ENCODE measurements at regions not wholly inside any gene's neighbourhood (a gene's known extent, or its start where the extent isn't known, plus 50 kb on each side); places are given as distances from the start of the nearest gene placed in this dataset.

DNA sequence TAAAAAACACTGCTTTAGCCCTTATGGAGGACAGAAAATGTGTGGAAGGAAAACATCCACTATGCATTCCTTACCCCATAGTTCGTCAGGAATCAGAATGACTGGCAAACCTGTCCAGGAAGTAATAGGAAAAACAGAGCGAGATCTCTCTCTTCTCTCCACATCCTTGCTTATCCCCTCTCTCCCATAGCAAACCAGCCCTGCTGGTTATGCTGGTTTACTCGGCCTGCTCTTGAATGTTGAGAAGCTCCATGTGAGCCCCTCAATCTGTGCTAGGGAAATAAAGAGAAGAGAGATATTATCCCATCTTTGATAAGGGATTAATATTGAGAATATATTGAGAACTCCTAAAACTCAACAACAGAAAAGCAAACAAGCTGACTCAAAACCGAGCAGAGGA, 402.8 kb upstream of the RBFOX1 start:
- no peak for DNase-seq (ENCODE audit: low read depth, low spot score)
- in situ Hi-C loops (cut with HindIII; ENCODE audit: low pct_unique_long_range_greater_than_20kb, low sequenced_read_pairs): no loop called here

DNA sequence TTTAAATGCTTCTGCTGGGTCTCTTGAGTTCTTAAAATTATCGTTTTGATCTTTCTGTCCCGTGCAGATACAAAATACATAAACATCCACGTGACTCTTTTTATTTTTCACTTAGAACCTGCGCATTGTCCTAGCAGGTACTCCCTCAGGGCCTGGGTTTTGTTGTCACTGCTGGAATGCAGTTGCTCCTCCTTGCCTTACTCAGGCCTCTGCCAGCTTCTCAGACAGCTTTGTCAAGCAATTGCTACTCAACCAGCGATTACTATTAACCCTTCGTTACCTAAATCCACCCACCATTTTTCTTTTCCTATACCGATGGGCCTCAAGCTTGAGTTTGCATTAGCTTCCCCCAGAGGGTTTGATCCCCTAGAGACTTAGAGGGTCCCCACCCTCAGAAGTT, 405.9 kb upstream of the RBFOX1 start:
- no peak for DNase-seq (ENCODE audit: low read depth, low spot score)
- in situ Hi-C loops (cut with HindIII; ENCODE audit: low pct_unique_long_range_greater_than_20kb, low sequenced_read_pairs): no loop called here

DNA sequence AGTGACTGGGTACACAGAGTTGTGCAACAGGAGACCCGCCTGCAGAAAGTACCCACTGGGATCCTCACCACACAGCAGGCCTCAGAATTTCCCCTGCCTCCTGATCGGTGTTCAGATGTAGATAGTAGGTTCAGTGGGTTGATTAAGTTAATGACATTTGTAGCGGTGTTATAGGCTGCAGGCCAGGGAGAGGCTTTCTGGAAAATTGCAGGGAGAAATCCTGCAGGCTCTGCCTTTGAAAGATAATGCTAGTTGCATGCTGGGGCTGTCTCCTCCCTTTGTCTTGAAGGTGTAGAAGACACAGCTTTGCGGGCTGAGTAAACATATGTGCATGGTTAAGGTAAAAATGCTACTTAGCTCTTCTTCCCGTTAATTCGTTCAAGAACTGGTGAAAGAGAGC, 406.3 kb upstream of the RBFOX1 start:
- in situ Hi-C loops (cut with HindIII; ENCODE audit: low pct_unique_long_range_greater_than_20kb, low sequenced_read_pairs): no loop called here
- no peak for DNase-seq (ENCODE audit: low read depth, low spot score)

DNA sequence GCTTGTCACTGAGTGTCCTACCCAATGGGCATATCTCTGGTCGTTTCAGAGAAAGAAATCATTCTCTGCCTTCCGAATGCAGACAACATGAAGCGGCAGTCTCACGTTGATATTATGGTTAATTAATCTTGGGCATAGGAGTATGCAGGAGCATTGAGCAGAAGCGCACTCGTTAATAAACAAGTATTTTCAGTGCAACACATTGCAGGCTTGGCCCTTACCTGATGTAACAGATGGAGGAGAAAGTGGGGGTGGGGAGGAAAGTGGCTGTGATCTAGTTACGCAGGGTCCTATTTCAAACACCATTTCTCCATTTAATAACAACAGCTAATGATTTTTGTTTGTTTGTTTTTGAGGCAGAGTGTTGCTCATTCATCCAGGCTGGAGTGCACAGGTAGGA, 414.0 kb upstream of the RBFOX1 start:
- no peak for DNase-seq (ENCODE audit: low read depth, low spot score)
- in situ Hi-C loops (cut with HindIII; ENCODE audit: low pct_unique_long_range_greater_than_20kb, low sequenced_read_pairs): no loop called here

DNA sequence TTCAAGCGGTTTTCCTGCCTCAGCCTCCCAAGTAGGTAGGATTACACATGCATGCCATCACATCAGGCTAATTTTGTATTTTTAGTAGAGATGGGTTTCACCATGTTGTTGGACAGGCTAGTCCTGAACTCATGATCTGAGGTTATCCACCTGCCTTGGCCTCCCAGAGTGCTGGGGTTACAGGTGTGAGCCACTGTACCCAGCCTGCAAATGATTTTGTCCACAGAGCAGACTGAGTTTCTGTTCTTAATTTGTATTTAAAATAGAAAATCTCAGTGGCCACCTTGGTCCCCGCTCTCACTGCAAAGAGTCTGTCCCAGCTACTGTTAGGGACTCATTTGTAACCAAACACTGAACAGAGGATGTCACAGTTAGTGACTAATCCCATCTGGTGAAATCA, 415.7 kb upstream of the RBFOX1 start:
- DNase-seq (ENCODE audit: low read depth, low spot score): no peak
- in situ Hi-C loops (cut with HindIII; ENCODE audit: low pct_unique_long_range_greater_than_20kb, low sequenced_read_pairs): no loop called here

DNA sequence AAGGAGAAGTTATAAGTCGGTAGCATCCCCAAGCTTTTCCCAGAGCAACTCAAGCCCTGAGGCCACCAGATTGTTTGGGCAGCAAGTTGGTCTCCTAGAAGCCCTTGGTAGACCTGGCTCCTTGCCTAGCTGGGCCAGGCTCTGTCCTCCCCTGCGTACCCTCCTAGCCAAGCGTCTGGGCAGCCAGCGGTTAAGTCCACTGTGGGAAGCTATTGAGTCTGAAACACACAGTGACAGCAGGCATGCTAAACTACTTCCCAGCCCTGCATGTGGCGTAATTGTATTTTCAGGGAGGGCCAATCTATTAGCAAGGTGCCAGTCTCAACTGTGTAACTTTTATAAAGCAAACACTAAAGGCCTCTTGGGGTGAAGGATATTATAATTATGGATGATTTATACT, 419.1 kb upstream of the RBFOX1 start:
- DNase-seq (ENCODE audit: low read depth, low spot score): no peak
- in situ Hi-C loops (cut with HindIII; ENCODE audit: low pct_unique_long_range_greater_than_20kb, low sequenced_read_pairs): no loop called here

DNA sequence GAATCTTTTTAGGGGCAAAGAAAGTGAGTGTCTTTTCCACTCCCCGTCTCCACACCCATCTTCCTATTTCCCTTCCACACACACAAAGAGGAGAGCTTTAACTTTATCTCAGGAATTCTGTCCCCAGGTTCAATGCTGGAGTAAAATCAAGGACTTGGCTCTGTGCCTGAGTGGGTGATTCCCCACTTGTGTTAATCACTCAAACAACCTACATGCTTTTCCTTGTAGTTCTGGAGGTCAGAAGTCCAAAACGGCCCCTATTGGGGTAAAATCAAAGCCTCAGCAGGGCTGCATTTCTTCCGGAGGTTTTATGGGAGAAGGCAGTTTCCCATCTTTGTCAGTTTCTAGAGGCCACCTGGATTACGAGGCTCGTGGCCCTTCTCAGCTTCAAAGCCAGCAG, 422.3 kb upstream of the RBFOX1 start:
- no peak for DNase-seq (ENCODE audit: low read depth, low spot score)
- in situ Hi-C loops (cut with HindIII; ENCODE audit: low pct_unique_long_range_greater_than_20kb, low sequenced_read_pairs): no loop called here

DNA sequence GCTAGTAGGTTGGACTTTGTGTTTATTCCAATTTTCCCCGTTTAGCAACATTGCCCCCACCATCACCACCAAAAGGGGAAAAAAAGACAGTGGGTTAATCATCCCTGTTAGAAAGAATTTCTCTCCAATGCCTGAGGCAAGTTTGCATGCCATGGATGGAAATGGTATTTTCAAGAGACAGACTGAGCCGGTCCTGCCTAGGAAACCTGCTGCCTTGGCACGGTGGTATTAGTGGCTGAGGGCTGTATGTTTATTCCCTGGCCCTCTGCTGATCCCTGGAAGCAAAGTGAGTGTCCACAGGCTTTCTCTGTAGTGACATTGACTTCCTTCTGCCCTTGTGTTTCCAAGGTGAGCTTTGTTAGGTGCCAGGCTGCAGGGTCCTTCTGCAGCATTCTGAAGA, 427.0 kb upstream of the RBFOX1 start:
- in situ Hi-C loops (cut with HindIII; ENCODE audit: low pct_unique_long_range_greater_than_20kb, low sequenced_read_pairs): no loop called here
- no peak for DNase-seq (ENCODE audit: low read depth, low spot score)

DNA sequence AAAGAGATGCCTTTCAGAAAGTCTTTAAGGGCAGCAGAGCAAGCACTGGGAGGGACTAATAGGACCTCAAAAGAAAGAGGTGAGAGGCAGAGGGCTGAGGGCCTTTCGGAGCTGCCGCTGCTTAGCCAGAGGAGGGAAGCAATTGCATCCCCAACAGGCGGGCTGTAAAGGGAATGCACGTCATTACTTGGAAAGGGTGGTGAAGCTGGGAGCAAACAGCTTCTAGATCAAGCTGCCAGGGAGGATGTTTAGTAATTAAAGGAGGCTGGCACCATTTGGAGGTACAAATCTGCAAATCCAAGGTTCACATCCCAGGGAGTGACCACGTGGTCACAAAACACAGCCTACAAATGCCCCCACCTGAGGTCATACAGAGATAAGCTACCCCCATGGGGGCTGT, 429.0 kb upstream of the RBFOX1 start:
- DNase-seq (ENCODE audit: low read depth, low spot score): no peak
- in situ Hi-C loops (cut with HindIII; ENCODE audit: low pct_unique_long_range_greater_than_20kb, low sequenced_read_pairs): no loop called here

DNA sequence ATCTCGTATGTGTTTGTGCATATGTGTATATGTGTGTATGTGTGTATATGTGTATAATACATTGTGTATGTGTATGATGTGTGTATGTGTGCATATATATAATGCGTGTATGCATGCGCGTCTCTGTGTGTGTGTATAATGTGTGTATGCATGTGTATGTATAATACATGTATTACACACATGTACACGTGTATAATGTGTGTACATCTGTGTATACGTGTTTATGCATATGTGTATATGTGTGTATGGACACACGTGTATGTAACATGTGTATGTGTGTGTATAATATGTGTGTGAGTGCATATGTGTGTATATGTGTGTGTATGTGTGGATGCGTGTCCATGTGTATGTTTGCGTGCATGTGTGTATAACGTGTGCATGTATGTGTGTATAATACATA, 433.7 kb upstream of the RBFOX1 start:
- DNase-seq (ENCODE audit: low read depth, low spot score): no peak
- in situ Hi-C loops (cut with HindIII; ENCODE audit: low pct_unique_long_range_greater_than_20kb, low sequenced_read_pairs): no loop called here

DNA sequence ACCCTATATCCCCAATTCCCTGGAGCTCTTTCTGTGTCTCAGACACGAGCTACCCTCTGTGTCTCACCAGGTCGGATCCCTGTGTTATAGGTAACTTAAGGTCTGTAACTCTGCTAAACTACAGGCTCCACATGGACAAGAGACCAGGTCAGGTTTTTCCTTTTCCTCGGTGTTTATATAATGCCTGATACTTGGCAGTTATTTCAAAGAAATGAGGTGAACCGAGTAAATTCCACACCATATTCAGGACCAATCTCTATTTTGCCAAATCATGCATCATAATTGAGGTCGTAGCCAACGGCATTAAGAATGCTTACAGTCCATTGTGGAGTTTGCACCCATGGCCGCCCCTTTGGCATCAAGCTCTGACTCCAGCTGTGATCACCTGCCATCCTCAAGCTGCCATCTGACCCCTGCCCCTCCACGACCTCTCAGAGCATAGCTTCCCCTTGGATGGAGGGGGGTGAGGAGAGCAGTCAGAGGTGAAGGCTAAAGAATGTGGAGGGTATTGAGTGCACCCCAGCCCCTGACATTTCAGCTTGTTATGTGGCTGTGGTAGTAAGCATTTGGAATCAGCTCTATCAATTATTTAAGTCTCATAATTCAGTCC, 434.7 kb upstream of the RBFOX1 start:
- in situ Hi-C loops (cut with HindIII; ENCODE audit: low pct_unique_long_range_greater_than_20kb, low sequenced_read_pairs): no loop called here

DNA sequence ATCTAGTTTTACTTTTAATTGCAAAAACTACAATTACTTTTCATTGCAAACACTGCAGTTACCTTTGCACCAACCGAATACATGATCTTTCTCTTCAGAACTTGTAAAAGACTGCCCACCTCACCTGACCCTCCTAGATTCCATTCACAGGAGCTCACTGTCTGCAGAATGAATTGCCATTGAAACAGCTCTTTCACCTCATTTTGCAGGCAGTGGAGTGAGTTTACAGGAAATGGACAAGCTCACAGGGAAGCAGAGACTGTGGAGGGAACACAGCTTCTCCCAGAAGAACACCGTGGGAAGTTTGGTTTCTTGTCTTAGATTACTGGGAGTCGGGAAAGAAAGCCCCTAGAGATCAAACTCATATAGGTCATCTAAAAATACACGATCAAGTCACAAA, 439.7 kb upstream of the RBFOX1 start:
- in situ Hi-C loops (cut with HindIII; ENCODE audit: low pct_unique_long_range_greater_than_20kb, low sequenced_read_pairs): no loop called here
- DNase-seq (ENCODE audit: low read depth, low spot score): no peak

More for the DNA sequence above, 434.7 kb upstream of the RBFOX1 start:
- DNase-seq (ENCODE audit: low read depth, low spot score): no peak

DNA sequence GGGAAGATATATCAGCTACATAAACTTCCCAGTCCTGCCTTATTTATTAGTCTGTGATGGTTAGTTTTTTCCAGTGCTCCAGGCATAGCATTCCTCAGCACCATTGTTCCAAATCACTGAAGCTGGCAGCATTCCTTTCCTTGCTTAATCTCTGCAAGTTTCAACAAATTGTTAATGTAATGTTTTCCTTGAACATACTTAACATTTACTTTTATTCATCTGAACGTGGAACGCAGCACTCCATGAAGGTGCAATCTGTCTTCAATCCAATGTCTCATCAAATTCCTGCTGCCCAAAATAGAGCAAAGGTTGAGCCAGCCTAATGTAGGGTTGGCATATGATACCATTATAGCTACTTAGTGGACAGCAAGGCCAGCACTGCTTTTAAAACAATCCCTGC, 441.1 kb upstream of the RBFOX1 start:
- DNase-seq (ENCODE audit: low read depth, low spot score): no peak
- in situ Hi-C loops (cut with HindIII; ENCODE audit: low pct_unique_long_range_greater_than_20kb, low sequenced_read_pairs): no loop called here

DNA sequence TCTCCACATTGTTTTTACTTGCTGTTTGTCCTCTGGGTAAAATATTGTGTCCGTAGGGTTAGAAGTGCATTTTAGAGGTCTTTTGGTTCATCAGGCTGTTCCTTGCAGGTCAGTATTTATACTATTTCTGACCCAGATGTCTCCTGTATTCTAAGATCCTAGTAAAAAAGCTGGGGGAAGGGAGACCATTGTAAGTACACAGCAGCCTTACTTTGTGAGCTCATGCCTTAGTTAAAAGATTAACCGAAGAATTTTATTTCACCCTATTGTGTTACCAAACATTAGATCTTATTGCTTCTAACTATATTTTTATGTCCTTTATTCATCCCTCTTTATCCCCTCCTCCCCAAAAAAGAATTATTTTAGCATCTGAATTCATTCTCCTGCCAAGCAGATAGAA, 444.1 kb upstream of the RBFOX1 start:
- in situ Hi-C loops (cut with HindIII; ENCODE audit: low pct_unique_long_range_greater_than_20kb, low sequenced_read_pairs): no loop called here
- no peak for DNase-seq (ENCODE audit: low read depth, low spot score)

DNA sequence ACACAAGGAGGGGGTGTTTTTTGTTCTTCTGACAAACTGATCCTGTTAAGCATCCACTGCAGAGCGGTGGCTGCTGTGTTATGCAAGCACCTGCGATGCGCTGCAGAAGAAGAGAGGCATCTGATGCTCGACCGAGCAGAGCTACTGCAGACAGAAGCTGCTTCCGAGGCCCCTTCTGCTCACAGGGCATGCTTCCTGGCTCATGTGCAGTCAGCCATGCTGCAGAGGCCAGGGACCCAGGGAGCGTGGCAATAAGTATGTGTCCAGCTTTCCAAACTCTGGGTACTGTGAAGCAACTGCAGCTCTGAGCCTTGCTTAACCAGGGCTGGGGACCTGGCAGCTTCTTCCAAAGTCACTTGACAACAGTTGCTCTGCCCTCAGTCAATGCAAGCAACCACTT, 448.6 kb upstream of the RBFOX1 start:
- in situ Hi-C loops (cut with HindIII; ENCODE audit: low pct_unique_long_range_greater_than_20kb, low sequenced_read_pairs): no loop called here
- DNase-seq (ENCODE audit: low read depth, low spot score): no peak

DNA sequence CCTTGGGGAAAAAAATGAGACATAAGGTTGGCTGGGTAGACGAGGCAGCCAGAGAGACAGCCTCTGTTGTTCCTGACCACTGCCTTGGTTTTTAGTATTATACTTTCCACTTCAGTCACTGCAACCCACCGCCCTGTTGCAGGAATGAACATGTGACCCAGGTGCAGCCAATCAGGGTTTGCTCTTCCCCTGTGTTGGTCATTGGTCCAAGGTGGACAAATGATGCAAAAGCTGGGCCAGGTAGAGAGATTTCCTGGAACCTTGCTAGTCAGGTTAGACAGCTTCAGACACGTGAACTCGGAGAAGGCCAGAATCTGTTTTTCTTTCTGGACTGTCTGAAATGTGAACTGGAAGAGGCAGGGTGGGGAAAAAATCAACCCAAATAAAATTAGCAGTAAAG, 452.4 kb upstream of the RBFOX1 start:
- DNase-seq (ENCODE audit: low read depth, low spot score): no peak
- in situ Hi-C loops (cut with HindIII; ENCODE audit: low pct_unique_long_range_greater_than_20kb, low sequenced_read_pairs): no loop called here

DNA sequence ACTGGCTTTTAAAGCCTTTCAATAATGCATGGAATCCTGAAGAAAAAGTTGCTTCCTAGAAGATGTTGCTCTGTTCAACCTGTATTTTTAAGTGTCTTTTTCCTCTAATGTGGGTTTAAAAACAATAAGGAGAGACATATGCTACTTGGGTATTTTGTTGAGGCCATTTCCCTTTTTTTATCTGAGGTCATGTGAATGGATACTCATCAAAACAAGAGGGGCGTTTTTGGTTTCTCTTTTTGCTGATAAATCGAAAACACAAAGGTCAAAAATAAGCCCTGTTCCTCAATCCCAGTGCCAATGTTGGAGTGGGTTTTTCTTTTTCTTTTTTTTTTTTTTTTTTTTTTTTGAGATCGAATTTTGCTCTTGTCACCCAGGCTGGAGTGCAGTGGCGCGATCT, 468.0 kb upstream of the RBFOX1 start:
- in situ Hi-C loops (cut with HindIII; ENCODE audit: low pct_unique_long_range_greater_than_20kb, low sequenced_read_pairs): no loop called here
- DNase-seq (ENCODE audit: low read depth, low spot score): no peak

DNA sequence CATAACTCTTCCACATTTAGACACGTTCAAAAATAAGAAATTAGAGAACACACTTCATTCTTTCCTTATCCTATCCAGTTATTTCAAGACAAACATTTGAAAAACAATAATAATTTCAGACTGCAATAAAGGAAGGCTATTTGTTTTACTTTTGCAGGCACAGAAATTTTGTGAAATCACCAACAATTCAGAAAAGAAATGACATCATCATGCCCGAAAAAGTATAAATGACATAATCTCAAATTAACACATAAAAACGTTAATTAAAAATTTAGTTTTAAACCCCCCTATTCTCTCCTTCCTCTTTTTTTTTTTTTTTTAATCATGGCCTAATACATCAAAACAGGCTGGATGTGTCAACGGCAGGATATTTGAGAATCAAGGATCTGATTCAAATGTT, 468.4 kb upstream of the RBFOX1 start:
- DNase-seq (ENCODE audit: low read depth, low spot score): no peak
- in situ Hi-C loops (cut with HindIII; ENCODE audit: low pct_unique_long_range_greater_than_20kb, low sequenced_read_pairs): no loop called here

DNA sequence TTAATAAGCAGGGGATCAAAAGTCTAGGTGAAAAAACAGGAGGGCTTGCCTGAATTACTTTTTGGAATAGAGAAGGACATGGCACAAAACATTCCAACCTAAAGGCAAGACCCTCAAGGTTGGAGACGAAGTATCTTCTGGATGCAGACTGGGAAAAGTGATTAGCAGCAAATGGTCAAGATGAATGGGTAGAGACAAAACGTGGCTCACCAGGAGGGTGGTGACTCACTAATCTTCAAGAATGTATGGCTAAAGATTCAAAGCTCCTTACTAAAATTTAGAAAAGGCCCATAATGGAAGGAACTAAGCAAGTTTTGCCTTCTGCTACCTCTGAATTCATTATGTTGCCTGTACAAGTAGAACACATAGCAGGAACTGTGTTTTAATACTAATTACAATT, 469.5 kb upstream of the RBFOX1 start:
- DNase-seq (ENCODE audit: low read depth, low spot score): no peak
- in situ Hi-C loops (cut with HindIII; ENCODE audit: low pct_unique_long_range_greater_than_20kb, low sequenced_read_pairs): no loop called here

DNA sequence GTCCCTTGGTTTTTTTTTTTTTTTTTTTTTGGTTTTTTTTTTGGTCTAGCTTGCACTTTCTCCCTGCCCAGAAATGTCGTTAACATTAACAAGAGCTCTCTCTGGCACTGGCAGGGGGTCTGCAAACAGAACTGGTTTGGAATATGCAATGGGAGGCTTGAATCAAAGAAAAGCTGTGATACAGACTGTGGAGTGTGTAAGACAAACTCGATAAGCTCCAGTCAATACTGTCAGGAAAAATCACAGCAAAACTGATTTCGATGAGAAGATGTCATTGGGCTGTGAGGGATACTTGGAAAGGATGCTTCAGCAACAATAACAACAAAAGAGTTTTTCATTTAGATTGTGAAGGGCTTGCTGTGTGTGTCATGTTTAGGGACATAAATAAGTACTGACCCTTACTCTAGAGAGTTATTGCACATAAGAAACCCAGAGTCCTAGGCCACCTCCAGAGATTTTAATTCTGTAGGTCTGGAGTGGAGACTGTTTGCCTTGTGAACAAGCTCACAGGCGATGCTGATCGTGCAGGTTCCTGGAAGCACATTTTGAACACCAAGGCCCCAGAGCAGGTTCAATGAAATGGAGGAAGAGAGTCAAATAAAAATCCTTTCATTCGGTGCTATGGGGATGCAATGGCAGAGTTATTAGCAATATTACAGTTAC, 470.7 kb upstream of the RBFOX1 start:
- in situ Hi-C loops (cut with HindIII; ENCODE audit: low pct_unique_long_range_greater_than_20kb, low sequenced_read_pairs): no loop called here
- DNase-seq (ENCODE audit: low read depth, low spot score): no peak
